Glutamatergic neuron (in vitro differentiated cells): ENCODE measurements at regions not wholly inside any gene's neighbourhood (a gene's known extent, or its start where the extent isn't known, plus 50 kb on each side); places are given as distances from the start of the nearest gene placed in this dataset.

ENCODE experiments used
- DNase-seq: peaks from one replicate; pipeline ENCODE4 v3.0.0; 2022
- H3K27ac Mint-ChIP-seq: one replicate; pipeline ENCODE4 v1.8.0; 2020; ENCODE audit warnings: mild to moderate bottlenecking, mixed read lengths, inconsistent platforms; ENCODE audit not compliant: unreplicated experiment
- H3K27me3 Mint-ChIP-seq: one replicate; pipeline ENCODE4 v1.8.0; 2020; ENCODE audit warnings: mild to moderate bottlenecking, moderate library complexity, mixed read lengths, inconsistent platforms; ENCODE audit not compliant: unreplicated experiment
- H3K36me3 Mint-ChIP-seq: one replicate; pipeline ENCODE4 v1.8.0; 2020; ENCODE audit warnings: mild to moderate bottlenecking, mixed read lengths, inconsistent platforms; ENCODE audit not compliant: unreplicated experiment
- H3K4me1 Mint-ChIP-seq: one replicate; pipeline ENCODE4 v1.8.0; 2020; ENCODE audit warnings: mild to moderate bottlenecking, low read depth, mixed read lengths, inconsistent platforms; ENCODE audit not compliant: unreplicated experiment
- H3K4me3 Mint-ChIP-seq: one replicate; pipeline ENCODE4 v1.8.0; 2020; ENCODE audit warnings: mild to moderate bottlenecking, mixed read lengths, inconsistent platforms; ENCODE audit not compliant: unreplicated experiment
- H3K9me3 Mint-ChIP-seq: one replicate; pipeline ENCODE4 v1.8.0; 2020; ENCODE audit warnings: mild to moderate bottlenecking, moderate library complexity, mixed read lengths, inconsistent platforms; ENCODE audit not compliant: unreplicated experiment
- CTCF ChIP-seq: fragments of 200-600 bp; sonication (generic); IDR thresholded peaks from one replicate; pipeline ENCODE4 v1.5.0; 2021; ENCODE audit not compliant: partially characterized antibody, unreplicated experiment

DNA sequence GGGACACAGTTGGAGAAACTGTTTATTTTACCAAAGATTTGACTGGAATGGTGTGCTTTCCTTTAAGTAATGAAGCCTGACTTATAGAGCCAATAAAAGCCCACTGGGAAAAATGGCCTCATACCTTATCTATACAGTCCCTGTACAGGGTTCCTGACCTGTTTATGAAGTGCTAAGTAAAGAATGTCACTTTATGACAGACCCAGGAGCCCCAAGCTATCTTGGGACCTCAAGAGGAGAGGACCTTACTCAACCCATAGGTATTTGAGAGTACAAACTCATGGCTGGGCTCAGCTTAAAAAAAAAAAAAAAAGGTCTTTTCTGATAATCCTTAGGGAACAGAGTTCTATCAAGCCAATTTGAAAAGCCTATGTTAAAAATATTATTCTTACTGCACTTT, 1389.3 kb downstream of the RAPGEF2 start:
- H3K9me3 Mint-ChIP-seq, result no peaks in the 10 kb centered on the region
- H3K36me3 Mint-ChIP-seq, result peaks cover 13% of the 10 kb centered on the region
- DNase-seq, result no peak
- no peak overlapping the region for H3K4me3 Mint-ChIP-seq
- no peak overlapping the region for H3K27ac Mint-ChIP-seq
- H3K4me1 Mint-ChIP-seq, result no peaks in the 10 kb centered on the region
- no peak for TF ChIP-seq CTCF
- no peaks in the 10 kb centered on the region for H3K27me3 Mint-ChIP-seq

DNA sequence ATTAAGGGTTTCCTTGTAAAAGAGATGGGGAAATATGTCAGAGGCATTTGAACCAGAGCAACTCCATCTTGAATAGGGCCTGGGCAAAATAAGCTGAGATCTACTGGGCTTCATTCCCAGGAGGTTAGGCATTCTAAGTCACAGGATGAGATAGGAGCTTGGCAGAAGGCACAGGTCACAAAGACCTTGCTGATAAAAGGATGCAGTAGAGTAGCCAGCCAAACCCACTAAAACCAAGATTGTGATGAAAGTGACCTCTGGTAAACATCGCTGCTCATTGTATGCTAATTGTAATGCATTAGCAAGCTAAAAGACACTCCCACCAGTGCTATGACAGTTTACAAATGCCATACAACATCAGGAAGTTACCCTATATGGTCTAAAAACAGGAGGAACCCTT, 1390.3 kb downstream of the RAPGEF2 start:
- Mint-ChIP-seq H3K4me3 (no peak overlapping the region), H3K27ac (no peak overlapping the region), H3K27me3 (no peaks in the 10 kb centered on the region), H3K36me3 (peaks cover 13% of the 10 kb centered on the region), H3K9me3 (no peaks in the 10 kb centered on the region), H3K4me1 (no peaks in the 10 kb centered on the region)
- TF ChIP-seq CTCF, result no peak
- no peak for DNase-seq

DNA sequence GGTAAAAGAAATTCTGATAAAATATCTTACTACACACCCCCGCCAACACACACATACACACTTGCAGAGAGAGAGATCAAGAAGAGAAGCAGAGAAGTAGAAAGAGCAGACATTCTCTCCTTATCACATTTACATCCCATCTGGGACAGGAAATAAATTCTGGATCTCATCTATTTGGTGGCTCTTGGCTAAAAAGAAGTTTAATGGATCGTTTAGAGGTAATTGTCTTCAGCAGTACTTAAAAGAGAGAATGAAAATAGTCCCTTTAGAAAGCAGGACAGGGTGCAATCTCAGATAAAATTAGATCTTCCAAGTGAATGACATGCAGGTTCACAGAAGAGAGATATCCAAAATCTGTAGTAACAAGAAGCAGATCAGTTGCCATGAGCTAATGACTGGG, 1392.5 kb downstream of the RAPGEF2 start:
- no peaks in the 10 kb centered on the region for H3K27me3 Mint-ChIP-seq
- peaks cover 7% of the 10 kb centered on the region for H3K36me3 Mint-ChIP-seq
- no peaks in the 10 kb centered on the region for H3K9me3 Mint-ChIP-seq
- no peak overlapping the region for H3K4me3 Mint-ChIP-seq
- DNase-seq, result no peak
- H3K4me1 Mint-ChIP-seq, result no peaks in the 10 kb centered on the region
- no peak for TF ChIP-seq CTCF
- no peak overlapping the region for H3K27ac Mint-ChIP-seq

- Mint-ChIP-seq H3K27ac (no peak overlapping the region), H3K9me3 (no peaks in the 10 kb centered on the region), H3K36me3 (no peaks in the 10 kb centered on the region), H3K4me3 (no peak overlapping the region), H3K27me3 (no peaks in the 10 kb centered on the region), H3K4me1 (no peaks in the 10 kb centered on the region)
- TF ChIP-seq CTCF, result no peak
- DNase-seq, result no peak
These were observed 1395.3 kb downstream of the RAPGEF2 start for GRCh38 chr4:160498211-160498610.

GRCh38 chr4:160505724-160506123, 1402.8 kb downstream of the RAPGEF2 start:
- Mint-ChIP-seq H3K4me3 (no peak overlapping the region), H3K9me3 (no peaks in the 10 kb centered on the region), H3K27me3 (no peaks in the 10 kb centered on the region), H3K27ac (no peak overlapping the region), H3K4me1 (no peaks in the 10 kb centered on the region), H3K36me3 (no peaks in the 10 kb centered on the region)
- no peak for TF ChIP-seq CTCF
- DNase-seq, result no peak
